Natural killer cell (primary cell): ENCODE measurements at regions not wholly inside any gene's neighbourhood (a gene's known extent, or its start where the extent isn't known, plus 50 kb on each side); places are given as distances from the start of the nearest gene placed in this dataset.

ENCODE experiments used
- ATAC-seq, 3 donors: fragments of 150-1000 bp in 2 of 3; fragments of 200-7000 bp in 1 of 3; cut with Tn5 transposase; 1 replicate in 1 of 3; 2 replicates in 2 of 3; pipeline ENCODE4 v1.10.0; 2021; ENCODE audit warnings: mild to moderate bottlenecking in 2 of 3, moderate library complexity in 2 of 3
- DNase-seq, 2 donors: peaks; one replicate each; pipeline versions ENCODE4 v3.0.0 to v3.0.0-alpha.2; 2013 to 2021; ENCODE audit warnings: mixed read lengths in 1 of 2
- H3K27ac ChIP-seq: one replicate; pipeline ENCODE4 v1.5.1; 2013; ENCODE audit warnings: mild to moderate bottlenecking, low read length
- H3K27me3 ChIP-seq: one replicate; pipeline ENCODE4 v1.6.1; 2013; ENCODE audit warnings: low read length; ENCODE audit not compliant: control insufficient read depth, insufficient read depth
- H3K36me3 ChIP-seq: one replicate; pipeline ENCODE4 v1.6.1; 2013; ENCODE audit warnings: low read length; ENCODE audit not compliant: control insufficient read depth, insufficient read depth
- H3K4me1 ChIP-seq: one replicate; pipeline ENCODE4 v1.6.1; 2013; ENCODE audit warnings: low read length; ENCODE audit not compliant: control insufficient read depth, insufficient read depth
- H3K4me3 ChIP-seq: one replicate; pipeline ENCODE4 v1.5.1; 2013; ENCODE audit warnings: low read length
- H3K9me3 ChIP-seq: one replicate; pipeline ENCODE4 v1.6.1; 2013; ENCODE audit warnings: low read length; ENCODE audit not compliant: control insufficient read depth, insufficient read depth
- H3K27ac Mint-ChIP-seq, 2 donors: one replicate each; pipeline ENCODE4 v1.8.0; 2022; ENCODE audit warnings: mild to moderate bottlenecking in 2 of 2, mixed read lengths in 2 of 2, moderate library complexity in 1 of 2
- H3K27me3 Mint-ChIP-seq, 2 donors: one replicate each; pipeline ENCODE4 v1.8.0; 2022; ENCODE audit warnings: low read depth in 2 of 2, mixed read lengths in 2 of 2
- H3K36me3 Mint-ChIP-seq: one replicate; pipeline ENCODE4 v1.8.0; 2022; ENCODE audit warnings: mixed read lengths
- H3K4me1 Mint-ChIP-seq, 2 donors: one replicate each; pipeline ENCODE4 v1.8.0; 2022; ENCODE audit warnings: mixed read lengths in 2 of 2
- H3K4me3 Mint-ChIP-seq: one replicate; pipeline ENCODE4 v1.8.0; 2022; ENCODE audit warnings: mild to moderate bottlenecking, moderate library complexity, mixed read lengths
- H3K9me3 Mint-ChIP-seq, 2 donors: one replicate each; pipeline ENCODE4 v1.8.0; 2022; ENCODE audit warnings: mixed read lengths in 2 of 2
- WGBS: methylation state at CpG from one replicate; pipeline ENCODE4 v1.1.7; 2013; ENCODE audit warnings: missing lambda C conversion rate; ENCODE audit not compliant: insufficient coverage; 5-methylcytosine and 5-hydroxymethylcytosine counted together
- intact Hi-C: fragments of 100-400 bp; cut with micrococcal nuclease; formaldehyde crosslinking; loops from one replicate; pipeline ENCODE4 v1.14.2; 2022
- TF ChIP-seq, protein P1 (sequence below): fragments of 200-600 bp; IDR thresholded peaks from one replicate; pipeline ENCODE4 v1.8.0; 2022; ENCODE audit warnings: antibody characterized with exemption

DNA sequence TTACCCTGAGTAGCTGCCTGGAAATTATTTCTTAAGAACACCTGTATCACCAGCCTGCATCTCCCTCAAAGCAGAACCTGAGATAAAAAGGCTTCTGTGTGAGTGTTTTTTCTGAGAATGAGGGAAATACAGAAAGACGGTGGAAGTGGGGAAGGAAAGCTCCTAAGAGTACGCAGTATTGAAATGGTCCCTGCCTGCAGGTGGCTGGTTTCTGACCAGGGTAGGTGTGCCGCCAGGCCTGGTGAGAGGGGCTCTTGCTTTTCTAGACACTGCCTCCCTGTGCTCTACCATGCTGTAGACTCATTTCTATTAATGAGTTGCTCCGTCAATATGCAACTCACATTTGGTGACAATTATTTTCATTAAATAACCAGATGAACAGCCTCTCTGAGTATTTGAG, 201.7 kb downstream of the MAP2K4 start:
- H3K9me3 ChIP-seq, result no peaks in the 10 kb centered on the region
- intact Hi-C loops, result no loop called here
- H3K4me3 Mint-ChIP-seq, result no peak overlapping the region

DNA sequence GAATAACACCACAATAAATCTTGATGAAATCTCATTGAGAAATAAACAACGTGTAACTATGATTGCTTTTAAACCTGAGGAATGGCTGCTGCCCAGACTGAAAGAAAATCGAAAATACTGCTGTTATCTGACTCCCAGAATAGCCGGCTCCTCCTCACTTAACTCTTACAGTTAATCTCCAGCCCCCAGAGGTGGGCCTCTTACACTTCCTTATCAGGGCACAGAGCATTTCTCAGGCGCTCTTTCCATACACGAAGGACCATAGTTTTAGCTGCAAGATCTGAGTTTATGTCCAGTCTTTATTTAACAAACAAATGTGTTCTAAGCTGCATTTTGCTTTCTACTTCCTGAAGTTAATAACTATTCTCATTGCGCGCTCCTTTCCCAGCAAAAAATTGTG, 206.9 kb downstream of the MAP2K4 start:
- Mint-ChIP-seq H3K4me3 (no peak overlapping the region), H3K9me3 (peaks cover 0 to 11% of the 10 kb centered on the region in 2 donors), H3K27me3 (no peaks in the 10 kb centered on the region), H3K36me3 (no peaks in the 10 kb centered on the region), H3K27ac (no peak overlapping the region), H3K4me1 (no peaks in the 10 kb centered on the region)
- intact Hi-C loops, result no loop called here
- TF ChIP-seq, protein P1, sequence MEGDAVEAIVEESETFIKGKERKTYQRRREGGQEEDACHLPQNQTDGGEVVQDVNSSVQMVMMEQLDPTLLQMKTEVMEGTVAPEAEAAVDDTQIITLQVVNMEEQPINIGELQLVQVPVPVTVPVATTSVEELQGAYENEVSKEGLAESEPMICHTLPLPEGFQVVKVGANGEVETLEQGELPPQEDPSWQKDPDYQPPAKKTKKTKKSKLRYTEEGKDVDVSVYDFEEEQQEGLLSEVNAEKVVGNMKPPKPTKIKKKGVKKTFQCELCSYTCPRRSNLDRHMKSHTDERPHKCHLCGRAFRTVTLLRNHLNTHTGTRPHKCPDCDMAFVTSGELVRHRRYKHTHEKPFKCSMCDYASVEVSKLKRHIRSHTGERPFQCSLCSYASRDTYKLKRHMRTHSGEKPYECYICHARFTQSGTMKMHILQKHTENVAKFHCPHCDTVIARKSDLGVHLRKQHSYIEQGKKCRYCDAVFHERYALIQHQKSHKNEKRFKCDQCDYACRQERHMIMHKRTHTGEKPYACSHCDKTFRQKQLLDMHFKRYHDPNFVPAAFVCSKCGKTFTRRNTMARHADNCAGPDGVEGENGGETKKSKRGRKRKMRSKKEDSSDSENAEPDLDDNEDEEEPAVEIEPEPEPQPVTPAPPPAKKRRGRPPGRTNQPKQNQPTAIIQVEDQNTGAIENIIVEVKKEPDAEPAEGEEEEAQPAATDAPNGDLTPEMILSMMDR, result no peak
- Histone ChIP-seq H3K27me3 (no peaks in the 10 kb centered on the region), H3K4me1 (no peaks in the 10 kb centered on the region), H3K27ac (no peak overlapping the region), H3K36me3 (no peaks in the 10 kb centered on the region), H3K4me3 (no peak overlapping the region), H3K9me3 (no peaks in the 10 kb centered on the region)
- no peak for DNase-seq
- ATAC-seq, result no peak
- WGBS, result 29% methylated on average over 5 of the region's 7 CpGs

More for the DNA sequence above, 201.7 kb downstream of the MAP2K4 start:
- Histone ChIP-seq H3K4me3 (no peak overlapping the region), H3K27me3 (no peaks in the 10 kb centered on the region), H3K27ac (no peak overlapping the region), H3K4me1 (no peaks in the 10 kb centered on the region), H3K36me3 (no peaks in the 10 kb centered on the region)
- Mint-ChIP-seq H3K36me3 (no peaks in the 10 kb centered on the region), H3K27ac (no peak overlapping the region), H3K27me3 (no peaks in the 10 kb centered on the region), H3K4me1 (no peaks in the 10 kb centered on the region), H3K9me3 (peaks cover 6 to 10% of the 10 kb centered on the region in 2 donors)
- no peak for DNase-seq
- TF ChIP-seq, protein P1, result no peak
- ATAC-seq, result no peak
- WGBS, result 91% methylated on average over 4 of the region's 4 CpGs

DNA sequence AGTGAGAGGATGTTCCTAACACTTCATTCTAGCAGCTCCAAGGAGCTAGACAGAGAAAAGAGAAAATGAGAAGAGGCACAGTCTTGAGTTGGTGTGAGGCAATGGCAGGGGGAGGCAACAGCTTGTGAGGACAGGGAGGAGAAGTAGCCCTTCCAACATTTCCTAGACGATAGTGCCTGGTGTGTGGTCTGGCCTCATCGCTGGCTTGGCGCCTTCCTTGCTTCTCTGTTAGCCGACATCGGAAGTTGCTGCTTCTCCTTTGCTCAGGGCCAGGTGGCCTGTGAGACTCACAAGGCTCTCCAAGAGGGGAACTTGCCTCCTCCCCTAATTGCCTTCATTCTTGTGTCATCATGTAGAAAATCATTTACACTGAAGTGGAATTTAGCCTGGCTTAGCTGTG, 208.7 kb downstream of the MAP2K4 start:
- DNase-seq (no peak), ATAC-seq (no peak)
- Histone ChIP-seq H3K4me1 (no peaks in the 10 kb centered on the region), H3K9me3 (no peaks in the 10 kb centered on the region), H3K36me3 (no peaks in the 10 kb centered on the region), H3K27me3 (no peaks in the 10 kb centered on the region), H3K4me3 (no peak overlapping the region), H3K27ac (no peak overlapping the region)
- no peak overlapping the region for H3K27ac Mint-ChIP-seq
- H3K9me3 Mint-ChIP-seq, result peaks cover 0 to 11% of the 10 kb centered on the region in 2 donors
- no peaks in the 10 kb centered on the region for H3K27me3 Mint-ChIP-seq
- H3K36me3 Mint-ChIP-seq, result no peaks in the 10 kb centered on the region
- 82% methylated on average over 5 of the region's 5 CpGs for WGBS
- intact Hi-C loops, result no loop called here
- H3K4me3 Mint-ChIP-seq, result no peak overlapping the region
- H3K4me1 Mint-ChIP-seq, result no peaks in the 10 kb centered on the region
- TF ChIP-seq, protein P1, result no peak
